Right lobe of liver (tissue), 4 donors: ENCODE measurements at regions not wholly inside any gene's neighbourhood (a gene's known extent, or its start where the extent isn't known, plus 50 kb on each side); places are given as distances from the start of the nearest gene placed in this dataset.

Experiments
- CTCF ChIP-seq, 4 donors: fragments of 200-600 bp in 3 of 4; fragments of 450-650 bp in 1 of 4; IDR thresholded peaks; one replicate each; pipeline versions ENCODE4 v1.5.1 to v1.8.0; 2016 to 2022; ENCODE audit warnings: antibody characterized with exemption in 4 of 4, mild to moderate bottlenecking in 2 of 4
- POLR2A ChIP-seq: fragments of 450-650 bp; IDR thresholded peaks from one replicate; pipeline ENCODE4 v1.6.1; 2017; ENCODE audit warnings: antibody characterized with exemption, mild to moderate bottlenecking
- donor health status: DM: no; HTN: no; CAD: no.
- donor health status: DM: no; HTN: no; CAD: no.
- donor health status: DM: no; HTN: yes; CAD: no.

- TF ChIP-seq CTCF (IDR thresholded peaks at IDR 0.05) (no peak), POLR2A (no peak)
These were observed 223.8 kb downstream of the THBS2 start for GRCh38 chr6:169029861-169030260.
